SK-N-SH (cell line): ENCODE measurements at regions not wholly inside any gene's neighbourhood (a gene's known extent, or its start where the extent isn't known, plus 50 kb on each side); places are given as distances from the start of the nearest gene placed in this dataset.

Experiments used
- EP300 ChIP-seq, 2 experiments: IDR thresholded peaks; 2 replicates each; pipeline versions ENCODE4 v1.4.0 to v1.6.1; 2012; ENCODE audit warnings: borderline replicate concordance in 1 of 2, low read depth in 1 of 2, low read length in 1 of 2
- FOSL2 ChIP-seq: IDR thresholded peaks from 2 replicates; pipeline ENCODE4 v1.4.0; 2012; ENCODE audit warnings: low read depth, mild to moderate bottlenecking, moderate library complexity, borderline replicate concordance
- FOXJ3 ChIP-seq: sonication (generic); formaldehyde crosslinking; IDR thresholded peaks from 2 replicates; pipeline ENCODE4 v1.5.1; 2020; ENCODE audit warnings: mild to moderate bottlenecking, missing genetic modification reagents
- GABPA ChIP-seq: IDR thresholded peaks from 2 replicates; pipeline ENCODE4 v1.4.0; 2012; ENCODE audit warnings: low read depth, mild to moderate bottlenecking
- NRF1 ChIP-seq: IDR thresholded peaks from 2 replicates; pipeline ENCODE4 v1.6.1; 2012; ENCODE audit warnings: low read depth, mild to moderate bottlenecking, low read length
- POLR2AphosphoS5 ChIP-seq: IDR thresholded peaks from 2 replicates; pipeline ENCODE4 v1.6.1; 2012; ENCODE audit warnings: low read depth, low read length
- RAD21 ChIP-seq: IDR thresholded peaks from 2 replicates; pipeline ENCODE4 v1.6.1; 2012; ENCODE audit warnings: mild to moderate bottlenecking, low read length
- RFX5 ChIP-seq: IDR thresholded peaks from 2 replicates; pipeline ENCODE4 v1.6.1; 2012; ENCODE audit warnings: mild to moderate bottlenecking, improper control_type of control experiment, low read length
- RXRA ChIP-seq: IDR thresholded peaks from 2 replicates; pipeline ENCODE4 v1.4.0; 2012; ENCODE audit warnings: low read depth, mild to moderate bottlenecking, borderline replicate concordance
- SMC3 ChIP-seq: IDR thresholded peaks from 2 replicates; pipeline ENCODE4 v1.6.1; 2012; ENCODE audit warnings: low read depth, low read length, improper control_type of control experiment
- TAF1 ChIP-seq: IDR thresholded peaks from 2 replicates; pipeline ENCODE4 v1.6.1; 2012; ENCODE audit warnings: low read depth, mild to moderate bottlenecking, low read length, moderate library complexity, borderline replicate concordance
- TEAD4 ChIP-seq: IDR thresholded peaks from 2 replicates; pipeline ENCODE4 v1.4.0; 2012; ENCODE audit warnings: mild to moderate bottlenecking, borderline replicate concordance; ENCODE audit not compliant: insufficient read depth
- TF ChIP-seq, protein P1 (sequence below): IDR thresholded peaks from 2 replicates; pipeline ENCODE4 v1.6.1; 2012; ENCODE audit warnings: mild to moderate bottlenecking, low read depth, low read length, moderate library complexity
- TF ChIP-seq, protein P2 (sequence below): IDR thresholded peaks from 2 replicates; pipeline ENCODE4 v1.4.0; 2012; ENCODE audit warnings: low read depth
- TF ChIP-seq, protein P3 (sequence below): IDR thresholded peaks from 2 replicates; pipeline ENCODE4 v1.4.0; 2012; ENCODE audit warnings: low read depth, borderline replicate concordance
- TF ChIP-seq, protein P4 (sequence below): IDR thresholded peaks from 2 replicates; pipeline ENCODE4; 2012

GRCh38 chr13:78147905-78148304 lies 229.3 kb upstream of the EDNRB start (continued):
- TF ChIP-seq, protein P1, sequence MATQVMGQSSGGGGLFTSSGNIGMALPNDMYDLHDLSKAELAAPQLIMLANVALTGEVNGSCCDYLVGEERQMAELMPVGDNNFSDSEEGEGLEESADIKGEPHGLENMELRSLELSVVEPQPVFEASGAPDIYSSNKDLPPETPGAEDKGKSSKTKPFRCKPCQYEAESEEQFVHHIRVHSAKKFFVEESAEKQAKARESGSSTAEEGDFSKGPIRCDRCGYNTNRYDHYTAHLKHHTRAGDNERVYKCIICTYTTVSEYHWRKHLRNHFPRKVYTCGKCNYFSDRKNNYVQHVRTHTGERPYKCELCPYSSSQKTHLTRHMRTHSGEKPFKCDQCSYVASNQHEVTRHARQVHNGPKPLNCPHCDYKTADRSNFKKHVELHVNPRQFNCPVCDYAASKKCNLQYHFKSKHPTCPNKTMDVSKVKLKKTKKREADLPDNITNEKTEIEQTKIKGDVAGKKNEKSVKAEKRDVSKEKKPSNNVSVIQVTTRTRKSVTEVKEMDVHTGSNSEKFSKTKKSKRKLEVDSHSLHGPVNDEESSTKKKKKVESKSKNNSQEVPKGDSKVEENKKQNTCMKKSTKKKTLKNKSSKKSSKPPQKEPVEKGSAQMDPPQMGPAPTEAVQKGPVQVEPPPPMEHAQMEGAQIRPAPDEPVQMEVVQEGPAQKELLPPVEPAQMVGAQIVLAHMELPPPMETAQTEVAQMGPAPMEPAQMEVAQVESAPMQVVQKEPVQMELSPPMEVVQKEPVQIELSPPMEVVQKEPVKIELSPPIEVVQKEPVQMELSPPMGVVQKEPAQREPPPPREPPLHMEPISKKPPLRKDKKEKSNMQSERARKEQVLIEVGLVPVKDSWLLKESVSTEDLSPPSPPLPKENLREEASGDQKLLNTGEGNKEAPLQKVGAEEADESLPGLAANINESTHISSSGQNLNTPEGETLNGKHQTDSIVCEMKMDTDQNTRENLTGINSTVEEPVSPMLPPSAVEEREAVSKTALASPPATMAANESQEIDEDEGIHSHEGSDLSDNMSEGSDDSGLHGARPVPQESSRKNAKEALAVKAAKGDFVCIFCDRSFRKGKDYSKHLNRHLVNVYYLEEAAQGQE, result no peak
- TF ChIP-seq FOXJ3 (CRISPR knock-in tag) (no peak), TAF1 (no peak), GABPA (no peak), SMC3 (no peak), RFX5 (no peak), EP300 (IDR thresholded peaks at IDR 0.05; ENCODE audit: borderline replicate concordance in 1 of 2, low read depth in 1 of 2, low read length in 1 of 2) (peak in 1 of 2 experiments; percentile 78; a peak in 2 of 4 replicates), NRF1 (no peak), TEAD4 (peak; percentile 88), RAD21 (no peak), RXRA (no peak), FOSL2 (peak; percentile 81; the same call in 1 of the 2 replicates), POLR2AphosphoS5 (no peak)
- TF ChIP-seq, protein P2, sequence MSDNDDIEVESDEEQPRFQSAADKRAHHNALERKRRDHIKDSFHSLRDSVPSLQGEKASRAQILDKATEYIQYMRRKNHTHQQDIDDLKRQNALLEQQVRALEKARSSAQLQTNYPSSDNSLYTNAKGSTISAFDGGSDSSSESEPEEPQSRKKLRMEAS, result no peak
- TF ChIP-seq, protein P3, sequence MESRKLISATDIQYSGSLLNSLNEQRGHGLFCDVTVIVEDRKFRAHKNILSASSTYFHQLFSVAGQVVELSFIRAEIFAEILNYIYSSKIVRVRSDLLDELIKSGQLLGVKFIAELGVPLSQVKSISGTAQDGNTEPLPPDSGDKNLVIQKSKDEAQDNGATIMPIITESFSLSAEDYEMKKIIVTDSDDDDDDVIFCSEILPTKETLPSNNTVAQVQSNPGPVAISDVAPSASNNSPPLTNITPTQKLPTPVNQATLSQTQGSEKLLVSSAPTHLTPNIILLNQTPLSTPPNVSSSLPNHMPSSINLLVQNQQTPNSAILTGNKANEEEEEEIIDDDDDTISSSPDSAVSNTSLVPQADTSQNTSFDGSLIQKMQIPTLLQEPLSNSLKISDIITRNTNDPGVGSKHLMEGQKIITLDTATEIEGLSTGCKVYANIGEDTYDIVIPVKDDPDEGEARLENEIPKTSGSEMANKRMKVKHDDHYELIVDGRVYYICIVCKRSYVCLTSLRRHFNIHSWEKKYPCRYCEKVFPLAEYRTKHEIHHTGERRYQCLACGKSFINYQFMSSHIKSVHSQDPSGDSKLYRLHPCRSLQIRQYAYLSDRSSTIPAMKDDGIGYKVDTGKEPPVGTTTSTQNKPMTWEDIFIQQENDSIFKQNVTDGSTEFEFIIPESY, result no peak
- TF ChIP-seq, protein P4, sequence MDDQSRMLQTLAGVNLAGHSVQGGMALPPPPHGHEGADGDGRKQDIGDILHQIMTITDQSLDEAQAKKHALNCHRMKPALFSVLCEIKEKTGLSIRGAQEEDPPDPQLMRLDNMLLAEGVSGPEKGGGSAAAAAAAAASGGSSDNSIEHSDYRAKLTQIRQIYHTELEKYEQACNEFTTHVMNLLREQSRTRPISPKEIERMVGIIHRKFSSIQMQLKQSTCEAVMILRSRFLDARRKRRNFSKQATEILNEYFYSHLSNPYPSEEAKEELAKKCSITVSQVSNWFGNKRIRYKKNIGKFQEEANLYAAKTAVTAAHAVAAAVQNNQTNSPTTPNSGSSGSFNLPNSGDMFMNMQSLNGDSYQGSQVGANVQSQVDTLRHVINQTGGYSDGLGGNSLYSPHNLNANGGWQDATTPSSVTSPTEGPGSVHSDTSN, result peak; percentile 48; the same call in 1 of the 2 replicates
- TF ChIP-seq, all 33 proteins: peak for 8
